CD4-positive, alpha-beta T cell treated with Interleukin-1 beta for 1 hour (primary cell): ENCODE measurements at regions not wholly inside any gene's neighbourhood (a gene's known extent, or its start where the extent isn't known, plus 50 kb on each side); places are given as distances from the start of the nearest gene placed in this dataset.
A peak's percentile ranks its signal among the peaks of the same experiment; 100 is the strongest.

Source experiments
- DNase-seq, 2 donors: peaks; one replicate each; pipeline ENCODE4 v3.0.0-alpha.2; 2020 to 2022

GRCh38 chr7:106196460-106197021 lies 84.4 kb upstream of the SYPL1 start:
- DNase-seq, result no peak

- no peak for DNase-seq
Measured at GRCh38 chr7:106193661-106194060, 81.5 kb upstream of the SYPL1 start.

- no peak for DNase-seq
Measured at GRCh38 chr7:106190589-106191330, 78.6 kb upstream of the SYPL1 start.

GRCh38 chr7:106187613-106188350 lies 75.7 kb upstream of the SYPL1 start:
- DNase-seq, result no peak

GRCh38 chr7:106185719-106186118 lies 73.6 kb upstream of the SYPL1 start:
- DNase-seq, result no peak

GRCh38 chr7:106183952-106184351 lies 71.8 kb upstream of the SYPL1 start:
- DNase-seq, result no peak

- no peak for DNase-seq
Measured at GRCh38 chr7:106182904-106183303, 70.8 kb upstream of the SYPL1 start.

- no peak for DNase-seq
Measured at GRCh38 chr7:106181658-106182265, 69.7 kb upstream of the SYPL1 start.

GRCh38 chr7:106180721-106181120 lies 68.6 kb upstream of the SYPL1 start:
- DNase-seq, result no peak

- DNase-seq, result no peak
Measured at GRCh38 chr7:106179256-106179655, 67.1 kb upstream of the SYPL1 start.

GRCh38 chr7:106178593-106179134 lies 66.6 kb upstream of the SYPL1 start:
- DNase-seq, result no peak

GRCh38 chr7:106177738-106178592 lies 65.9 kb upstream of the SYPL1 start:
- DNase-seq, result no peak

GRCh38 chr7:106177300-106177690 lies 65.2 kb upstream of the SYPL1 start:
- DNase-seq, result no peak

- DNase-seq, result peak; percentile 54 to 58
Measured at GRCh38 chr7:106176414-106177299, 64.5 kb upstream of the SYPL1 start.

GRCh38 chr7:106175507-106175906 lies 63.4 kb upstream of the SYPL1 start:
- no peak for DNase-seq

GRCh38 chr7:106170651-106171050 lies 58.5 kb upstream of the SYPL1 start:
- no peak for DNase-seq

- no peak for DNase-seq
Measured at GRCh38 chr7:106169821-106170610, 57.9 kb upstream of the SYPL1 start.

- DNase-seq, result no peak
Measured at GRCh38 chr7:106167439-106168136, 55.5 kb upstream of the SYPL1 start.

- DNase-seq, result peak; percentile 26 to 52
Measured at GRCh38 chr7:106166651-106167342, 54.7 kb upstream of the SYPL1 start.
